Keratinocyte (primary cell): ENCODE measurements at regions not wholly inside any gene's neighbourhood (a gene's known extent, or its start where the extent isn't known, plus 50 kb on each side); places are given as distances from the start of the nearest gene placed in this dataset.

ENCODE experiments used
- DNase-seq: peaks from one replicate; pipeline ENCODE4 v3.0.0-alpha.2; 2011; ENCODE audit warnings: low read depth, missing footprints, low spot score
- FAIRE-seq: peaks from 2 replicates; lab custom pipeline; 2011; peaks lifted over from hg19 to GRCh38; lab: Jason Lieb, UNC
- H2AFZ ChIP-seq: 2 replicates; pipeline ENCODE4 v1.6.0; 2012; ENCODE audit warnings: low read length, control low read depth, inconsistent platforms; ENCODE audit not compliant: control insufficient read depth
- H3K27ac ChIP-seq: 2 replicates; pipeline ENCODE4 v1.5.1; 2011; ENCODE audit warnings: low read length; ENCODE audit not compliant: control insufficient read depth, insufficient read depth
- H3K27me3 ChIP-seq: 3 replicates; pipeline ENCODE4 v1.6.0; 2011; ENCODE audit warnings: low read length; ENCODE audit not compliant: control insufficient read depth, insufficient read depth; ENCODE audit errors: extremely low read depth
- H3K36me3 ChIP-seq, 2 experiments: 2 replicates in 1 of 2; 3 replicates in 1 of 2; pipeline ENCODE4 v1.5.1; 2011; ENCODE audit warnings: low read length in 2 of 2, mild to moderate bottlenecking in 1 of 2; ENCODE audit not compliant: control insufficient read depth in 2 of 2, insufficient read depth in 2 of 2; ENCODE audit errors: extremely low read depth in 1 of 2
- H3K4me1 ChIP-seq: 3 replicates; pipeline ENCODE4 v1.5.1; 2011; ENCODE audit warnings: low read length; ENCODE audit not compliant: control insufficient read depth, insufficient read depth; ENCODE audit errors: extremely low read depth
- H3K4me2 ChIP-seq: 3 replicates; pipeline ENCODE4 v1.6.0; 2011; ENCODE audit warnings: low read depth, low read length; ENCODE audit not compliant: control insufficient read depth, insufficient read depth; ENCODE audit errors: extremely low read depth
- H3K4me3 ChIP-seq, 3 experiments: fragments of 200-600 bp in 1 of 3; sonication (generic) in 1 of 3; 2 replicates in 2 of 3; 3 replicates in 1 of 3; pipeline ENCODE4 v1.5.1; 2011 to 2016; ENCODE audit warnings: low read length in 3 of 3, mild to moderate bottlenecking in 3 of 3, control low read depth in 2 of 3, inconsistent platforms in 1 of 3, low read depth in 1 of 3, mixed read lengths in 1 of 3, mixed run types in 1 of 3, moderate library complexity in 1 of 3; ENCODE audit not compliant: control insufficient read depth in 2 of 3, insufficient read depth in 2 of 3; ENCODE audit errors: extremely low read depth in 1 of 3
- H3K79me2 ChIP-seq: 2 replicates; pipeline ENCODE4 v1.6.0; 2012; ENCODE audit warnings: low read length; ENCODE audit not compliant: control insufficient read depth, insufficient read depth
- H3K9ac ChIP-seq: 3 replicates; pipeline ENCODE4 v1.6.0; 2011; ENCODE audit warnings: low read length; ENCODE audit not compliant: control insufficient read depth, insufficient read depth; ENCODE audit errors: extremely low read depth
- H3K9me1 ChIP-seq: 3 replicates; pipeline ENCODE4 v1.6.0; 2011; ENCODE audit warnings: low read length; ENCODE audit not compliant: control insufficient read depth, insufficient read depth; ENCODE audit errors: extremely low read depth
- H3K9me3 ChIP-seq: 2 replicates; pipeline ENCODE4 v1.5.1; 2012; ENCODE audit warnings: low read depth, low read length; ENCODE audit not compliant: control insufficient read depth
- H4K20me1 ChIP-seq: 3 replicates; pipeline ENCODE4 v1.6.0; 2011; ENCODE audit warnings: low read length; ENCODE audit not compliant: control insufficient read depth, insufficient read depth; ENCODE audit errors: extremely low read depth
- CTCF ChIP-seq, 3 experiments: IDR thresholded peaks in 1 of 3; conservative IDR thresholded peaks in 1 of 3; optimal IDR thresholded peaks in 1 of 3; 2 replicates in 2 of 3; 3 replicates in 1 of 3; pipeline versions ENCODE3 to v1.5.1; 2011; ENCODE audit warnings: low read length in 3 of 3, mild to moderate bottlenecking in 3 of 3, moderate library complexity in 2 of 3, control low read depth in 1 of 3, inconsistent platforms in 1 of 3; ENCODE audit not compliant: insufficient read depth in 2 of 3; ENCODE audit errors: extremely low read depth in 1 of 3
- EZH2 ChIP-seq: IDR thresholded peaks from one replicate; pipeline ENCODE4 v1.6.1; 2012; ENCODE audit warnings: inconsistent platforms, mild to moderate bottlenecking, low read length, moderate library complexity
- dilution Hi-C: fragments of 300-500 bp; cut with MboI; formaldehyde crosslinking; loops from one replicate; pipeline ENCODE4 v1.7.0; 2020; ENCODE audit warnings: low sequenced_read_pairs; ENCODE audit not compliant: extremely low pct_ligation_motif_present

- no peak overlapping the region for H3K27ac ChIP-seq
- H3K4me1 ChIP-seq = no peaks in the 10 kb centered on the region
- no peaks in the 10 kb centered on the region for H4K20me1 ChIP-seq
- no peak for FAIRE-seq
- no peaks in the 10 kb centered on the region for H3K9me3 ChIP-seq
- no peaks in the 10 kb centered on the region for H3K27me3 ChIP-seq
- H3K36me3 ChIP-seq = no peaks in the 10 kb centered on the region
- H3K9me1 ChIP-seq = no peaks in the 10 kb centered on the region
- dilution Hi-C loops = no loop called here
- no peak overlapping the region for H3K4me3 ChIP-seq
- H3K79me2 ChIP-seq = no peaks in the 10 kb centered on the region
- TF ChIP-seq CTCF (optimal IDR thresholded peaks at IDR 0.05 in 1 of 3, IDR thresholded peaks at IDR 0.05 in 1 of 3, conservative IDR thresholded peaks at IDR 0.05 in 1 of 3; ENCODE audit: extremely low read depth in 1 of 3, insufficient read depth in 2 of 3, low read length in 3 of 3) (no peak), EZH2 (no peak)
- DNase-seq = no peak
- no peak overlapping the region for H3K9ac ChIP-seq
- no peak overlapping the region for H3K4me2 ChIP-seq
- no peak overlapping the region for H2AFZ ChIP-seq
Observed at GRCh38 chr3:65112751-65113300, 425.0 kb upstream of the ADAMTS9 start.

- no peak for FAIRE-seq
- H3K4me2 ChIP-seq = no peak overlapping the region
- no peak overlapping the region for H3K9ac ChIP-seq
- no peak overlapping the region for H3K27ac ChIP-seq
- no peaks in the 10 kb centered on the region for H3K27me3 ChIP-seq
- no peak for TF ChIP-seq CTCF (optimal IDR thresholded peaks at IDR 0.05 in 1 of 3, IDR thresholded peaks at IDR 0.05 in 1 of 3, conservative IDR thresholded peaks at IDR 0.05 in 1 of 3; ENCODE audit: extremely low read depth in 1 of 3, insufficient read depth in 2 of 3, low read length in 3 of 3)
- TF ChIP-seq EZH2 = no peak
- H4K20me1 ChIP-seq = no peaks in the 10 kb centered on the region
- H3K4me3 ChIP-seq = no peak overlapping the region
- H3K36me3 ChIP-seq = no peaks in the 10 kb centered on the region
- no peaks in the 10 kb centered on the region for H3K9me1 ChIP-seq
- DNase-seq = no peak
- H2AFZ ChIP-seq = no peak overlapping the region
- H3K9me3 ChIP-seq = no peaks in the 10 kb centered on the region
- dilution Hi-C loops = no loop called here
- no peaks in the 10 kb centered on the region for H3K4me1 ChIP-seq
- H3K79me2 ChIP-seq = no peaks in the 10 kb centered on the region
Observed at GRCh38 chr3:65110661-65111060, 422.9 kb upstream of the ADAMTS9 start.
